ENCODE measurements at regions not wholly inside any gene's neighbourhood (a gene's known extent, or its start where the extent isn't known, plus 50 kb on each side); places are given as distances from the start of the nearest gene placed in this dataset.

DNA sequence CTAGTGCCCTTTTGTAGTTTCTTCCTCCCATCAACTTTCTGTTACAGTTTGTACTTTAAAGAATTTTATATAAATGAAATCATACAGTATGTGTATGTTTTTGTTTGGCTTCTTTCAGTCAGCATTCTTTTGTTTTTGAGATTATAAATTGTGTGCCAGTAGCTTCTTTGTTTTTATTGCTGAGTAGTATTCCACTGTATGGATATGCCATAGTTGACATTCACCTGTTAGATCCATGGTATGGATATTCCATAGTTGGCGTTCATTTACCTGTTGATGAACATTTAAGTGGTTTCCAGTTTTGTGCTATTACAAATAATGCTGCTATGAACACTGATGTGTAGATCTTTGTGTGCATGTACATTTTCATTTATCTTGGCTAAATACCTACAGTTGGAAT, 70.8 kb upstream of the SYPL1 start:
- POLR2A ChIA-PET = no interaction called here
- TF ChIP-seq, protein P1, sequence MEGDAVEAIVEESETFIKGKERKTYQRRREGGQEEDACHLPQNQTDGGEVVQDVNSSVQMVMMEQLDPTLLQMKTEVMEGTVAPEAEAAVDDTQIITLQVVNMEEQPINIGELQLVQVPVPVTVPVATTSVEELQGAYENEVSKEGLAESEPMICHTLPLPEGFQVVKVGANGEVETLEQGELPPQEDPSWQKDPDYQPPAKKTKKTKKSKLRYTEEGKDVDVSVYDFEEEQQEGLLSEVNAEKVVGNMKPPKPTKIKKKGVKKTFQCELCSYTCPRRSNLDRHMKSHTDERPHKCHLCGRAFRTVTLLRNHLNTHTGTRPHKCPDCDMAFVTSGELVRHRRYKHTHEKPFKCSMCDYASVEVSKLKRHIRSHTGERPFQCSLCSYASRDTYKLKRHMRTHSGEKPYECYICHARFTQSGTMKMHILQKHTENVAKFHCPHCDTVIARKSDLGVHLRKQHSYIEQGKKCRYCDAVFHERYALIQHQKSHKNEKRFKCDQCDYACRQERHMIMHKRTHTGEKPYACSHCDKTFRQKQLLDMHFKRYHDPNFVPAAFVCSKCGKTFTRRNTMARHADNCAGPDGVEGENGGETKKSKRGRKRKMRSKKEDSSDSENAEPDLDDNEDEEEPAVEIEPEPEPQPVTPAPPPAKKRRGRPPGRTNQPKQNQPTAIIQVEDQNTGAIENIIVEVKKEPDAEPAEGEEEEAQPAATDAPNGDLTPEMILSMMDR (IDR thresholded peaks at IDR 0.05; ENCODE audit: control extremely low read depth, extremely low read depth, low read depth, missing control alignments) = no peak
- CTCF ChIA-PET = interaction anchor here (1.0 to 1.1 kb wide), 2 partner anchors 11 to 280 kb away, joined by 3 read pairs; no protein-coding TSS in a partner anchor
- DNase-seq (ENCODE audit: extremely low spot score) = no peak

DNA sequence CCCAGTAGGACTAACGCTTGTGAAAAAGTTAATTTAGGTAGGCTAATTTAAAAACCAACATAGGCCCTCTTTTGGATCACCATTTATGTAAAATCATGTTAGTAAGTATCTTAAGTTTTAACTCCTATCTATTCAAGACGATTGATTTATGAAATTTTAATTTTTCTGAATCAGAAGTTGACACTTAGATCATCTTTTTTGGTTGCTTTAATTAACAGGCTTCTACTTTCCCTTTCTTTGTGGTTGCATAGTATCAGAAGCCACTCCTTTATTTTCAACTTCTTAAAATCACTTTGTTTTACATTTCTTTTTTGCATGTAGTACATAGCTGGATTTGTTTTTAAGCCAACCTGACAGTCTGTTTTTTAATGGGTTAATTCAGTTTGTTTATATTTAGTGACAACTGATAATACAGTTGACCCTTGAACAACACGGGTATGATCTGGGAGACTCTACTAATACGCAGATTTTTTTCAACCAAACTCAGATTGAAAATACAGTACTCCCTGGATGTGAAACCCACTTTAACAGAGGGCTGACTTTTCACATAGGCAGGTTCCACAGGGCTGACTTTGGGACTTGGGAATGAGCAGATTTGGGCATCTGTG, 69.7 kb upstream of the SYPL1 start:
- DNase-seq (ENCODE audit: extremely low spot score) = no peak
- POLR2A ChIA-PET = no interaction called here
- TF ChIP-seq, protein P1 (IDR thresholded peaks at IDR 0.05; ENCODE audit: control extremely low read depth, extremely low read depth, low read depth, missing control alignments) = no peak
- CTCF ChIA-PET = no interaction called here

DNA sequence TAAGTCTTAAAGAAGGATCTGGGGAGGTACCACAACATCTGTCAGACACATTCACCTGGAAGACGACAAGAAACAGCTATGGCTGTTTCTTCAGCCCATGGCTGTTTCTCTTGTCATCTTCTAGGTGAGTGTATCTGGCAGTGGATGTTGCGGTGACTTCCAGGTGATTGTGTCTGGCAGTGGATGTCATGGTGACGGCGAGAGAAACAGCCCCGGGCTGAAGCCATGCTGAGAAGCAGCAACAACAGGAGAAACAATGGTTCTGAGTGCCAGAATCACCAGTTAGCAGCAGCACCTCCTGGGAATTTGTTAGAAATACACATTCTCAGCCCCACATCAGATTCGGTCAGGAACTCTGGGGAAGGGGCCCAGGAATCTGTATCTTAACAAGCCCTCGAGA, 68.6 kb upstream of the SYPL1 start:
- CTCF ChIA-PET = interaction anchor here (1.4 to 7.7 kb wide), 3 partner anchors 9 to 283 kb away, joined by 4 to 173 read pairs (median 102); no protein-coding TSS in a partner anchor
- POLR2A ChIA-PET = no interaction called here
- TF ChIP-seq, protein P1 (IDR thresholded peaks at IDR 0.05; ENCODE audit: control extremely low read depth, extremely low read depth, low read depth, missing control alignments) = no peak
- DNase-seq (ENCODE audit: extremely low spot score) = no peak

DNA sequence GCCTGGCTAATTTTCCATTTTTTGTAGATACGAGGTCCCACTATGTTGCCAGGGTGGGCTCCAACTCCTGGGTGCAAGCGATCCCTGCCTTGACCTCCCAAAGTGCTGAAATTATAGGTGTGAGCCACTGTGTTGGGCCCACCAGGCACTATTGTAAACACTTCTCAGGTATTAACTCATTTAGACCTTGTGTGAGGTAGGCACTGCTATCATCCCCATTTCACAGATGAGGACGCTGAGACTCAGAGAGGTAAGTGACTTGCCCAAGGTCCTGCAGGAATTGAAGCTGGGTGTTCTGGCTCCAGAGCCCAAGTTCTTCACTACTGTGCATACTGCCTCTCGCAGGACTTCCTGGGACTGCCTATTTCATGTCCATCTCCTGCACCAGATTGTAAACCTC, 67.1 kb upstream of the SYPL1 start:
- ChIA-PET POLR2A (no interaction called here), CTCF (interaction anchor here (0.9 to 7.7 kb wide), 6 partner anchors 15 to 557 kb away, joined by 3 to 173 read pairs (median 32); partner anchors contain the start of gene CCDC71L)
- DNase-seq (ENCODE audit: extremely low spot score) = no peak
- TF ChIP-seq, protein P1 (IDR thresholded peaks at IDR 0.05; ENCODE audit: control extremely low read depth, extremely low read depth, low read depth, missing control alignments) = no peak

DNA sequence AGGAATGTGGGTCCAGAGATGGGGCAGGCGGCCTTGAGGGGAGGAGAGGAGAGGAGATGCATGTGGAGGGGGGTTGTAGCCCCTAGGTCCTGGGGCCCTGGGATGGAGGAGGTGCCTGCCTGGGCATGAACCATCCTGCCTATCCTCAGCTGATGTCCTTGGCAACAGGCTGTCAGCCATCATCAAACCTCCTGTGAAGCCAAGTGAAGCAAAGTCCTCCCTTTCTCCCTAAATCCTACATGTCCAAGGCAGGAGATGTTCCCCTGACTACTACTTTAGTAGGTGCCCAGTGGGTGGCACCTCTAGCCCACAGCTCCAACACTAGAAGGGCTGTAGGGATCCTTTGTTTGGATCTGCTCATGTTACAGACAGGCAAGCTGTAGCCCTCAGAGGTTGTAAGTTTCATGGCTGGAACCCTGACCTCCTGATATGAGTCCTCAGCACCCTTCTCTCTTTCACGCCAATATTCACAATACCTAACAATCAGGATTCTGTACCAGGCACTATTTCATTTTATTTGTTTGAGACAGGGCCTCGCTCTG, 66.6 kb upstream of the SYPL1 start:
- TF ChIP-seq, protein P1 (IDR thresholded peaks at IDR 0.05; ENCODE audit: control extremely low read depth, extremely low read depth, low read depth, missing control alignments) = peak; percentile 33
- POLR2A ChIA-PET = no interaction called here
- DNase-seq (ENCODE audit: extremely low spot score) = no peak
- CTCF ChIA-PET = interaction anchor here (1.9 to 7.7 kb wide), 7 partner anchors 14 to 558 kb away, joined by 7 to 173 read pairs (median 29); partner anchors contain the start of gene CCDC71L

DNA sequence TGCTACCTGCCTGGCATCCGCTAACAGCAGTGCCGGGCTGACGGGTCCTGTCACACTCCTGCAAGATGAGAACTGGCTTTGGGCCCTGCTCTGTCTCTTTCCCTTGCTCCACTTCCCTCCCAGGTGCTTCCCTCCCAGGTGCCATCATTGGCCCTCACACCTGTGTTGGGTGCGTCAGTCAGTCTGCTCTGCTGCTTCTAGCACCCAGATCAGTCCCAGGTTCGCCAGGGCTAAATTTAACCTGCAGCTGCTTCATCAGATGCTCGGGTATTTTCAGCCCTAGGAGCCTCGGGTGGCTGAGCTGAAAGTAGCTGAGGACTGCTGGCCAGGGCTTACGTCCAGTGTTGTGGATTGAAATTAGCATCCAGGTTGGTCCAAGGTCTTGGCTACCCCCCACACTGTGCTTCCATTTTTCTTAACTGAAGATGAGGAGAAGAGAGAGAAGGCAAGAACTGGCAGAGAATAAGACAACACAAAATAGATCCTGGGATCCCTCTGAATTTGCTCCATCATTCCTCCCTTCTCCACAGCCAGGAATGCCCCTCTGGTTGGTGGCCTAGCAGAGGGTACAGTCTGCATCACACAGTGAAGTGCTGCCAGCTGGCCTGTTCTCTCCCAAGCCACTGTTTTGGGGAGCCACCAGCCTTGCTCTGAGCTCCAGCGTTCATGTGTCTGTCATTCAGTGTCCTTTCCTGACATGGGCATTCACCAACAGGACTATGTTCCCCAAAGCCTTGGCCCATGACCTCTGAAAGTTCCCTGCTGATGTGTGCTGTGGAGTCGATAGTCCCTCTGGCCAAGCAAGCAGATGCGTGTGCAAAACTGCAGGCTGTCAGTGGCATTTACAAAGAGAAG, 65.9 kb upstream of the SYPL1 start:
- no peak for DNase-seq (ENCODE audit: extremely low spot score)
- TF ChIP-seq, protein P1 (IDR thresholded peaks at IDR 0.05; ENCODE audit: control extremely low read depth, extremely low read depth, low read depth, missing control alignments) = no peak
- CTCF ChIA-PET = interaction anchor here (1.0 to 7.7 kb wide), 30 partner anchors 11 to 607 kb away, joined by 3 to 173 read pairs (median 6); partner anchors contain the start of gene CCDC71L
- POLR2A ChIA-PET = no interaction called here
